HG03280 (cell line): ENCODE measurements at regions not wholly inside any gene's neighbourhood (a gene's known extent, or its start where the extent isn't known, plus 50 kb on each side); places are given as distances from the start of the nearest gene placed in this dataset.
"Not testable (repeated sequence)": the region's sequence is repeated elsewhere in the genome, so short reads cannot be mapped to it uniquely, and the experiment has no call there.

Experiments
- ATAC-seq: cut with Tn5 transposase; IDR thresholded peaks from one replicate; pipeline ENCODE4 v1.9.1; 2021; ENCODE audit warnings: mild to moderate bottlenecking, moderate library complexity; ENCODE audit not compliant: unreplicated experiment

- ATAC-seq, result not testable (repeated sequence)
Measured at GRCh38 chr10:8415029-8415428, 360.5 kb downstream of the GATA3 start.

- no peak for ATAC-seq
Measured at GRCh38 chr10:8416192-8416701, 361.8 kb downstream of the GATA3 start.

- ATAC-seq, result no peak
Measured at GRCh38 chr10:8416760-8417159, 362.3 kb downstream of the GATA3 start.

GRCh38 chr10:8417631-8418030 is 363.1 kb downstream of the GATA3 start:
- no peak for ATAC-seq

- ATAC-seq, result no peak
Measured at GRCh38 chr10:8418631-8419030, 364.1 kb downstream of the GATA3 start.

GRCh38 chr10:8420182-8420581 is 365.7 kb downstream of the GATA3 start:
- ATAC-seq, result no peak

GRCh38 chr10:8424555-8425211 is 370.2 kb downstream of the GATA3 start:
- no peak for ATAC-seq

GRCh38 chr10:8428654-8429053 is 374.2 kb downstream of the GATA3 start:
- no peak for ATAC-seq

GRCh38 chr10:8430321-8430720 is 375.8 kb downstream of the GATA3 start:
- ATAC-seq, result no peak

GRCh38 chr10:8431511-8431910 is 377.0 kb downstream of the GATA3 start:
- ATAC-seq, result no peak

- no peak for ATAC-seq
Measured at GRCh38 chr10:8435186-8436055, 380.9 kb downstream of the GATA3 start.

- no peak for ATAC-seq
Measured at GRCh38 chr10:8437896-8438295, 383.4 kb downstream of the GATA3 start.

- ATAC-seq, result no peak
Measured at GRCh38 chr10:8438603-8439002, 384.1 kb downstream of the GATA3 start.

GRCh38 chr10:8439040-8439439 is 384.6 kb downstream of the GATA3 start:
- ATAC-seq, result no peak

- no peak for ATAC-seq
Measured at GRCh38 chr10:8444630-8445029, 390.1 kb downstream of the GATA3 start.

GRCh38 chr10:8445353-8445752 is 390.9 kb downstream of the GATA3 start:
- ATAC-seq, result no peak

- no peak for ATAC-seq
Measured at GRCh38 chr10:8449909-8450308, 395.4 kb downstream of the GATA3 start.

GRCh38 chr10:8453587-8453986 is 399.1 kb downstream of the GATA3 start:
- no peak for ATAC-seq

GRCh38 chr10:8454357-8454756 is 399.9 kb downstream of the GATA3 start:
- no peak for ATAC-seq

GRCh38 chr10:8455181-8455580 is 400.7 kb downstream of the GATA3 start:
- ATAC-seq, result no peak

- no peak for ATAC-seq
Measured at GRCh38 chr10:8456386-8456785, 401.9 kb downstream of the GATA3 start.

- ATAC-seq, result no peak
Measured at GRCh38 chr10:8460626-8461025, 406.1 kb downstream of the GATA3 start.
